ENCODE measurements at regions not wholly inside any gene's neighbourhood (a gene's known extent, or its start where the extent isn't known, plus 50 kb on each side); places are given as distances from the start of the nearest gene placed in this dataset.

DNA sequence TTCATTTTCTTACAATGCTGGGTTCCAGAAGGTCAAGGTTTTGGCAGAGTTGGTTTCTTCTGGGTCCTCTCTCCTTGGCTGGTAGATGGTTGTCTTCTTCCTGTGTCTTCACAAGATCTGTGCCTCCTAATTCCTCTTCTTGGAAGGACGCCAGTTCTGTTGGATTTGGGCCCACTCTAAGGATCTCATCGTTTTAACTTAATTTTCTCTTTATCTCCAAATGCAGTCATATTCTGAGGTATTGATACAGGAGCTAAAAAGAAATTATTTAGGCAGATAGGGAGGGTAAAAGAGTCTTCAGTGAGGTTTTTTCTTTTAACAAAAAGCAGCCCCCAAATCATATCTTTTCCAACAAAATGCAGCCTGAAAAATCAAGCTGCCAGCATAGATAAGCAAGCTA, 998.4 kb downstream of the SOCS6 start:
- TF ChIP-seq, protein P1, sequence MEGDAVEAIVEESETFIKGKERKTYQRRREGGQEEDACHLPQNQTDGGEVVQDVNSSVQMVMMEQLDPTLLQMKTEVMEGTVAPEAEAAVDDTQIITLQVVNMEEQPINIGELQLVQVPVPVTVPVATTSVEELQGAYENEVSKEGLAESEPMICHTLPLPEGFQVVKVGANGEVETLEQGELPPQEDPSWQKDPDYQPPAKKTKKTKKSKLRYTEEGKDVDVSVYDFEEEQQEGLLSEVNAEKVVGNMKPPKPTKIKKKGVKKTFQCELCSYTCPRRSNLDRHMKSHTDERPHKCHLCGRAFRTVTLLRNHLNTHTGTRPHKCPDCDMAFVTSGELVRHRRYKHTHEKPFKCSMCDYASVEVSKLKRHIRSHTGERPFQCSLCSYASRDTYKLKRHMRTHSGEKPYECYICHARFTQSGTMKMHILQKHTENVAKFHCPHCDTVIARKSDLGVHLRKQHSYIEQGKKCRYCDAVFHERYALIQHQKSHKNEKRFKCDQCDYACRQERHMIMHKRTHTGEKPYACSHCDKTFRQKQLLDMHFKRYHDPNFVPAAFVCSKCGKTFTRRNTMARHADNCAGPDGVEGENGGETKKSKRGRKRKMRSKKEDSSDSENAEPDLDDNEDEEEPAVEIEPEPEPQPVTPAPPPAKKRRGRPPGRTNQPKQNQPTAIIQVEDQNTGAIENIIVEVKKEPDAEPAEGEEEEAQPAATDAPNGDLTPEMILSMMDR (IDR thresholded peaks at IDR 0.05) = no peak
- no peak for TF ChIP-seq POLR2A (IDR thresholded peaks at IDR 0.05)
